GM18858 (cell line): ENCODE measurements at regions not wholly inside any gene's neighbourhood (a gene's known extent, or its start where the extent isn't known, plus 50 kb on each side); places are given as distances from the start of the nearest gene placed in this dataset.
"Not testable (repeated sequence)": the region's sequence is repeated elsewhere in the genome, so short reads cannot be mapped to it uniquely, and the experiment has no call there.

ENCODE experiments used
- ATAC-seq: cut with Tn5 transposase; IDR thresholded peaks from one replicate; pipeline ENCODE4 v1.9.1; 2021; ENCODE audit not compliant: unreplicated experiment

GRCh38 chr6:140380427-140381218 is 1006.2 kb upstream of the CITED2 start:
- no peak for ATAC-seq

GRCh38 chr6:140379919-140380318 is 1005.5 kb upstream of the CITED2 start:
- no peak for ATAC-seq

GRCh38 chr6:140376209-140376608 is 1001.8 kb upstream of the CITED2 start:
- no peak for ATAC-seq

- ATAC-seq, result not testable (repeated sequence)
Observed at GRCh38 chr6:140373728-140374127, 999.3 kb upstream of the CITED2 start.

GRCh38 chr6:140372064-140372463 is 997.6 kb upstream of the CITED2 start:
- no peak for ATAC-seq

GRCh38 chr6:140370976-140371870 is 996.8 kb upstream of the CITED2 start:
- no peak for ATAC-seq

GRCh38 chr6:140370441-140370840 is 996.0 kb upstream of the CITED2 start:
- ATAC-seq, result no peak

GRCh38 chr6:140366991-140367390 is 992.5 kb upstream of the CITED2 start:
- no peak for ATAC-seq

GRCh38 chr6:140364916-140365315 is 990.5 kb upstream of the CITED2 start:
- no peak for ATAC-seq

GRCh38 chr6:140360651-140361050 is 986.2 kb upstream of the CITED2 start:
- no peak for ATAC-seq

- ATAC-seq, result no peak
Observed at GRCh38 chr6:140355476-140355875, 981.0 kb upstream of the CITED2 start.

GRCh38 chr6:140354296-140354695 is 979.8 kb upstream of the CITED2 start:
- no peak for ATAC-seq

GRCh38 chr6:140353536-140353935 is 979.1 kb upstream of the CITED2 start:
- ATAC-seq, result no peak

GRCh38 chr6:140346428-140346827 is 972.0 kb upstream of the CITED2 start:
- no peak for ATAC-seq

GRCh38 chr6:140345935-140346334 is 971.5 kb upstream of the CITED2 start:
- no peak for ATAC-seq

- no peak for ATAC-seq
Observed at GRCh38 chr6:140344142-140344913, 969.9 kb upstream of the CITED2 start.

GRCh38 chr6:140343128-140343527 is 968.7 kb upstream of the CITED2 start:
- ATAC-seq, result no peak

- no peak for ATAC-seq
Observed at GRCh38 chr6:140341272-140341671, 966.8 kb upstream of the CITED2 start.

- no peak for ATAC-seq
Observed at GRCh38 chr6:140340795-140341194, 966.3 kb upstream of the CITED2 start.

- not testable (repeated sequence) for ATAC-seq
Observed at GRCh38 chr6:140339084-140339483, 964.6 kb upstream of the CITED2 start.

- ATAC-seq, result no peak
Observed at GRCh38 chr6:140321891-140322290, 947.4 kb upstream of the CITED2 start.
